H9 (cell line): ENCODE measurements at regions not wholly inside any gene's neighbourhood (a gene's known extent, or its start where the extent isn't known, plus 50 kb on each side); places are given as distances from the start of the nearest gene placed in this dataset.
A peak's percentile ranks its signal among the peaks of the same experiment; 100 is the strongest.

Source experiments
- DNase-seq: peaks from one replicate; pipeline ENCODE4 v3.0.0-alpha.2; 2017
- H2AFZ ChIP-seq: one replicate; pipeline ENCODE4 v1.6.1; 2013; ENCODE audit warnings: mild to moderate bottlenecking, low read length, control low read depth, moderate library complexity
- H2AK5ac ChIP-seq: 2 replicates; pipeline ENCODE4 v1.6.1; 2013; ENCODE audit warnings: low read length, control low read depth, mixed read lengths; ENCODE audit not compliant: insufficient read length
- H2BK120ac ChIP-seq: one replicate; pipeline ENCODE4 v1.6.1; 2013; ENCODE audit warnings: low read depth, mild to moderate bottlenecking, low read length, control low read depth, inconsistent platforms; ENCODE audit not compliant: poor library complexity, severe bottlenecking
- H2BK12ac ChIP-seq: 2 replicates; pipeline ENCODE4 v1.6.1; 2013; ENCODE audit warnings: low read length, control low read depth, mixed read lengths, low read depth; ENCODE audit not compliant: insufficient read length
- H2BK15ac ChIP-seq: 2 replicates; pipeline ENCODE4 v1.6.1; 2013; ENCODE audit warnings: low read depth, low read length, control low read depth
- H2BK20ac ChIP-seq: one replicate; pipeline ENCODE4 v1.6.1; 2013; ENCODE audit warnings: low read depth, mild to moderate bottlenecking, low read length, control low read depth, inconsistent platforms; ENCODE audit not compliant: poor library complexity, severe bottlenecking
- H2BK5ac ChIP-seq: 2 replicates; pipeline ENCODE4 v1.6.1; 2013; ENCODE audit warnings: low read length, control low read depth, mixed read lengths; ENCODE audit not compliant: insufficient read length
- H3K14ac ChIP-seq: 2 replicates; pipeline ENCODE4 v1.6.1; 2013; ENCODE audit warnings: low read length, control low read depth; ENCODE audit not compliant: insufficient read depth
- H3K18ac ChIP-seq: 2 replicates; pipeline ENCODE4 v1.6.1; 2013; ENCODE audit warnings: low read depth, mild to moderate bottlenecking, mixed read lengths, low read length, control low read depth; ENCODE audit not compliant: insufficient read length
- H3K23ac ChIP-seq: 2 replicates; pipeline ENCODE4 v1.6.1; 2013; ENCODE audit warnings: low read length, control low read depth, mixed read lengths, low read depth; ENCODE audit not compliant: insufficient read length
- H3K23me2 ChIP-seq: 2 replicates; pipeline ENCODE4 v1.6.1; 2013; ENCODE audit warnings: low read depth, mild to moderate bottlenecking, mixed read lengths, low read length, control low read depth; ENCODE audit not compliant: insufficient read length, poor library complexity, severe bottlenecking
- H3K27ac ChIP-seq: 2 replicates; pipeline ENCODE4 v1.5.1; 2013; ENCODE audit warnings: low read length, control low read depth, mixed read lengths, low read depth; ENCODE audit not compliant: insufficient read length
- H3K27me3 ChIP-seq: 2 replicates; pipeline ENCODE4 v1.6.1; 2013; ENCODE audit warnings: low read length, control low read depth, inconsistent platforms; ENCODE audit not compliant: insufficient read depth
- H3K4ac ChIP-seq: 2 replicates; pipeline ENCODE4 v1.6.1; 2013; ENCODE audit warnings: low read depth, mild to moderate bottlenecking, control low read depth, inconsistent platforms, low read length, moderate library complexity
- H3K4me1 ChIP-seq: 2 replicates; pipeline ENCODE4 v1.6.1; 2013; ENCODE audit warnings: low read length, control low read depth, inconsistent platforms; ENCODE audit not compliant: insufficient read depth
- H3K4me2 ChIP-seq: 2 replicates; pipeline ENCODE4 v1.6.1; 2013; ENCODE audit warnings: low read length, control low read depth, mixed read lengths; ENCODE audit not compliant: insufficient read length, insufficient read depth
- H3K56ac ChIP-seq: 2 replicates; pipeline ENCODE4 v1.6.1; 2013; ENCODE audit warnings: low read depth, mild to moderate bottlenecking, mixed read lengths, low read length, control low read depth; ENCODE audit not compliant: insufficient read length
- H3K79me1 ChIP-seq: 2 replicates; pipeline ENCODE4 v1.6.1; 2013; ENCODE audit warnings: low read depth, mild to moderate bottlenecking, moderate library complexity, low read length, control low read depth, inconsistent platforms; ENCODE audit not compliant: insufficient read depth, poor library complexity, severe bottlenecking
- H3K79me2 ChIP-seq: 2 replicates; pipeline ENCODE4 v1.6.1; 2013; ENCODE audit warnings: low read length, control low read depth, inconsistent platforms; ENCODE audit not compliant: insufficient read depth
- H3K9ac ChIP-seq: 2 replicates; pipeline ENCODE4 v1.6.1; 2013; ENCODE audit warnings: low read length, control low read depth, mixed read lengths; ENCODE audit not compliant: insufficient read length; ENCODE audit errors: extremely low read depth
- H3K9me3 ChIP-seq: one replicate; pipeline ENCODE4 v1.6.1; 2013; ENCODE audit warnings: low read depth, low read length, inconsistent platforms; ENCODE audit not compliant: control insufficient read depth
- H3T11ph ChIP-seq: one replicate; pipeline ENCODE4 v1.6.1; 2013; ENCODE audit warnings: mild to moderate bottlenecking, low read length, control low read depth, inconsistent platforms
- H4K20me1 ChIP-seq: one replicate; pipeline ENCODE4 v1.6.1; 2013; ENCODE audit not compliant: control insufficient read depth, insufficient read length, insufficient read depth
- H4K5ac ChIP-seq: 2 replicates; pipeline ENCODE4 v1.6.1; 2013; ENCODE audit warnings: low read depth, mild to moderate bottlenecking, mixed read lengths, low read length, control low read depth; ENCODE audit not compliant: insufficient read length
- H4K8ac ChIP-seq: replicated peaks from 2 replicates; pipeline ENCODE4 v1.6.1; 2013; ENCODE audit warnings: low read length, control low read depth, mixed read lengths, low read depth; ENCODE audit not compliant: insufficient read length
- H4K91ac ChIP-seq: 2 replicates; pipeline ENCODE4 v1.6.1; 2013; ENCODE audit warnings: low read depth, mild to moderate bottlenecking, moderate library complexity, mixed read lengths, low read length, control low read depth; ENCODE audit not compliant: insufficient read length
- H3K27ac Mint-ChIP-seq, 3 experiments: 2 replicates in 2 of 3; 3 replicates in 1 of 3; pipeline ENCODE4 v1.8.0; 2020 to 2021; ENCODE audit warnings: mixed read lengths in 3 of 3, mild to moderate bottlenecking in 1 of 3, moderate library complexity in 1 of 3
- H3K27me3 Mint-ChIP-seq: 2 replicates; pipeline ENCODE4 v1.8.0; 2021; ENCODE audit warnings: low read depth, mild to moderate bottlenecking, moderate library complexity, mixed read lengths
- H3K36me3 Mint-ChIP-seq, 3 experiments: 2 replicates in 2 of 3; 3 replicates in 1 of 3; pipeline ENCODE4 v1.8.0; 2020 to 2021; ENCODE audit warnings: low read depth in 3 of 3, mixed read lengths in 3 of 3; ENCODE audit not compliant: insufficient read depth in 1 of 3
- H3K4me1 Mint-ChIP-seq, 2 experiments: 2 replicates each; pipeline ENCODE4 v1.8.0; 2020; ENCODE audit warnings: mixed read lengths in 2 of 2
- H3K4me3 Mint-ChIP-seq, 2 experiments: 2 replicates in 1 of 2; 3 replicates in 1 of 2; pipeline ENCODE4 v1.8.0; 2020 to 2021; ENCODE audit warnings: mild to moderate bottlenecking in 2 of 2, mixed read lengths in 2 of 2, moderate library complexity in 1 of 2
- H3K9me3 Mint-ChIP-seq, 2 experiments: 2 replicates in 1 of 2; 3 replicates in 1 of 2; pipeline ENCODE4 v1.8.0; 2020; ENCODE audit warnings: mild to moderate bottlenecking in 2 of 2, mixed read lengths in 2 of 2, moderate library complexity in 1 of 2
- WGBS: extraction: QIAGEN DNeasy Blood & Tissue Kit; methylation state at CpG from one replicate; pipeline ENCODE4 v1.1.7; 2013; ENCODE audit warnings: missing lambda C conversion rate, low lambda C conversion rate, mixed read lengths; ENCODE audit not compliant: insufficient read length; ENCODE audit errors: extremely low coverage; 5-methylcytosine and 5-hydroxymethylcytosine counted together
- TF ChIP-seq, protein P1 (sequence below): fragments of 200-600 bp; sonication (generic); conservative IDR thresholded peaks from 3 replicates; pipeline ENCODE4 v1.8.0; 2021; ENCODE audit warnings: antibody characterized with exemption, mild to moderate bottlenecking

DNA sequence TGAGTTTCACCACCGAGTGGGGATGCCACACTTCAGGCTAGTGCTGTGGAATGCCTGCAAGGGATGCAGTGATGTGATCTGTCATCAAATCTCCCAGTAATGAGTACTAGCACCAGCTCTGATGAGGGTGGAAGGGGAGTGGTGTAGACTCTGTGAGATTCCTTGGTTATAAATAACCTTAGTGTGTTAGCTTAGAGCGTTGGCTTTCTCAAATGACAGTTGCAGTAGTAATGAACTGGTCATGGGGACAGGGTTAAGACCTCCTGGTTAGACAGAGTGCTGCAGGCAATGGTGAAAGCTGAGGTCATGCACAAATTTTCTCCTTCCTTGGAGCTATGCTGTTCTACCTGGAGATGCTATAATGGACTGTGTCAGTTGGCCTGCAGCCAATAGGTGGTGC, 1063.4 kb upstream of the CRIM1 start:
- H3K4ac ChIP-seq, result no peak overlapping the region
- no peaks in the 10 kb centered on the region for H3K79me1 ChIP-seq
- no peak overlapping the region for H2BK5ac ChIP-seq
- H3T11ph ChIP-seq, result no peak overlapping the region
- TF ChIP-seq, protein P1, sequence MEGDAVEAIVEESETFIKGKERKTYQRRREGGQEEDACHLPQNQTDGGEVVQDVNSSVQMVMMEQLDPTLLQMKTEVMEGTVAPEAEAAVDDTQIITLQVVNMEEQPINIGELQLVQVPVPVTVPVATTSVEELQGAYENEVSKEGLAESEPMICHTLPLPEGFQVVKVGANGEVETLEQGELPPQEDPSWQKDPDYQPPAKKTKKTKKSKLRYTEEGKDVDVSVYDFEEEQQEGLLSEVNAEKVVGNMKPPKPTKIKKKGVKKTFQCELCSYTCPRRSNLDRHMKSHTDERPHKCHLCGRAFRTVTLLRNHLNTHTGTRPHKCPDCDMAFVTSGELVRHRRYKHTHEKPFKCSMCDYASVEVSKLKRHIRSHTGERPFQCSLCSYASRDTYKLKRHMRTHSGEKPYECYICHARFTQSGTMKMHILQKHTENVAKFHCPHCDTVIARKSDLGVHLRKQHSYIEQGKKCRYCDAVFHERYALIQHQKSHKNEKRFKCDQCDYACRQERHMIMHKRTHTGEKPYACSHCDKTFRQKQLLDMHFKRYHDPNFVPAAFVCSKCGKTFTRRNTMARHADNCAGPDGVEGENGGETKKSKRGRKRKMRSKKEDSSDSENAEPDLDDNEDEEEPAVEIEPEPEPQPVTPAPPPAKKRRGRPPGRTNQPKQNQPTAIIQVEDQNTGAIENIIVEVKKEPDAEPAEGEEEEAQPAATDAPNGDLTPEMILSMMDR, result no peak
- H4K8ac ChIP-seq, result no peak overlapping the region
- no peak overlapping the region for H4K91ac ChIP-seq
- no peak overlapping the region for H4K5ac ChIP-seq
- Mint-ChIP-seq H3K27ac (peak overlapping the region in 1 of 3 experiments; percentile 87; a peak in 2 of 7 replicates), H3K27me3 (no peaks in the 10 kb centered on the region), H3K36me3 (no peaks in the 10 kb centered on the region; a peak in 1 of 7 replicates), H3K4me3 (no peak overlapping the region), H3K9me3 (peaks cover 0 to 2% of the 10 kb centered on the region in 2 experiments; a peak in 1 of 5 replicates), H3K4me1 (peaks cover 17 to 18% of the 10 kb centered on the region in 2 experiments)
- H3K56ac ChIP-seq, result no peak overlapping the region
- H3K27me3 ChIP-seq, result no peaks in the 10 kb centered on the region
- H2BK120ac ChIP-seq, result no peak overlapping the region
- no peak overlapping the region for H3K4me2 ChIP-seq
- no peak for DNase-seq
- no peak overlapping the region for H3K23ac ChIP-seq
- no peaks in the 10 kb centered on the region for H3K79me2 ChIP-seq
- no peak overlapping the region for H3K14ac ChIP-seq
- H3K27ac ChIP-seq, result no peak overlapping the region
- H2BK20ac ChIP-seq, result no peak overlapping the region
- no peaks in the 10 kb centered on the region for H3K4me1 ChIP-seq
- WGBS, result no CpG with 5 or more reads among the region's 2 CpGs
- H3K9ac ChIP-seq, result no peak overlapping the region
- no peak overlapping the region for H2AK5ac ChIP-seq
- H3K23me2 ChIP-seq, result no peaks in the 10 kb centered on the region
- H3K9me3 ChIP-seq, result no peaks in the 10 kb centered on the region
- no peak overlapping the region for H2AFZ ChIP-seq
- H4K20me1 ChIP-seq, result no peaks in the 10 kb centered on the region
- no peak overlapping the region for H2BK15ac ChIP-seq
- H3K18ac ChIP-seq, result no peak overlapping the region
- H2BK12ac ChIP-seq, result no peak overlapping the region
